K562 (cell line): ENCODE measurements at regions not wholly inside any gene's neighbourhood (a gene's known extent, or its start where the extent isn't known, plus 50 kb on each side); places are given as distances from the start of the nearest gene placed in this dataset.
"Not testable (repeated sequence)": the region's sequence is repeated elsewhere in the genome, so short reads cannot be mapped to it uniquely, and the experiment has no call there.

Experiments used
- ATAC-seq: fragments of 200-7000 bp; cut with Tn5 transposase; 3 replicates; pipeline ENCODE4 v1.9.1; 2020; ENCODE audit warnings: moderate library complexity
- BruUV-seq: library from RNA; stranded (reverse); fragments of 400-500 nt; replicated peaks from 2 replicates; lab custom pipeline; 2021; lab: Mats Ljungman, UMichigan
- CTCF ChIA-PET: fragments of 300-600 bp; formaldehyde crosslinking; extraction: SDS; loops from one replicate; lab custom pipeline; 2021; ENCODE audit warnings: low intra/inter-chr PET ratio; lab: Yijun Ruan, JAX
- POLR2A ChIA-PET: fragments of 300-600, 350-650 bp; sonication (Branson Sonifier 250); formaldehyde crosslinking; extraction: SDS; loops from one replicate; lab custom pipeline; 2021; ENCODE audit warnings: antibody characterized with exemption, inconsistent platforms; lab: Yijun Ruan, JAX
- DNase-seq, 4 experiments: peaks; one replicate each; pipeline versions ENCODE4 v3.0.0 to v3.0.0-alpha.2; 2011 to 2018; ENCODE audit warnings: low spot score in 3 of 4, mixed read lengths in 3 of 4; ENCODE audit errors: extremely low read depth in 1 of 4
- FAIRE-seq: peaks from 2 replicates; lab custom pipeline; 2011; peaks lifted over from hg19 to GRCh38; lab: Jason Lieb, UNC
- H2AFZ ChIP-seq: 2 replicates; pipeline ENCODE4 v1.6.0; 2011; ENCODE audit warnings: low read depth, low read length, control low read depth, inconsistent platforms
- H3K27ac ChIP-seq: fragments of 200-600 bp; 3 replicates; pipeline ENCODE4 v1.8.0; 2011; ENCODE audit warnings: low read depth, mild to moderate bottlenecking, control low read depth, inconsistent platforms, low read length, moderate library complexity, mixed read lengths; ENCODE audit errors: extremely low read depth
- H3K27me3 ChIP-seq, 2 experiments: fragments of 300-600 bp in 1 of 2; 2 replicates in 1 of 2; 3 replicates in 1 of 2; pipeline versions ENCODE4 v1.6.0 to v1.8.0; 2011; ENCODE audit warnings: inconsistent platforms in 2 of 2, low read length in 2 of 2, mild to moderate bottlenecking in 1 of 2, mixed read lengths in 1 of 2, moderate library complexity in 1 of 2; ENCODE audit not compliant: control insufficient read depth in 2 of 2, insufficient read depth in 2 of 2
- H3K36me3 ChIP-seq: fragments of 300-600 bp; 3 replicates; pipeline ENCODE4 v1.8.0; 2011; ENCODE audit warnings: mild to moderate bottlenecking, low read length, inconsistent platforms; ENCODE audit not compliant: control insufficient read depth, insufficient read depth
- H3K4me1 ChIP-seq, 2 experiments: fragments of 200-600 bp in 1 of 2; replicated peaks in 1 of 2; 2 replicates in 1 of 2; 3 replicates in 1 of 2; pipeline versions ENCODE4 v1.5.1 to v1.8.0; 2011; ENCODE audit warnings: inconsistent platforms in 2 of 2, low read length in 2 of 2, mild to moderate bottlenecking in 1 of 2, mixed read lengths in 1 of 2, moderate library complexity in 1 of 2; ENCODE audit not compliant: control insufficient read depth in 2 of 2, insufficient read depth in 2 of 2
- H3K4me2 ChIP-seq: 2 replicates; pipeline ENCODE4 v1.6.1; 2011; ENCODE audit warnings: low read length, control low read depth, inconsistent platforms, mixed read lengths; ENCODE audit not compliant: insufficient read depth
- H3K4me3 ChIP-seq: fragments of 200-600 bp; sonication (generic), shearing (Covaris generic); 2 replicates; pipeline ENCODE4 v1.5.1; 2016; ENCODE audit warnings: control low read depth, inconsistent platforms
- H3K79me2 ChIP-seq: fragments of 200-600 bp; 3 replicates; pipeline ENCODE4 v1.8.0; 2011; ENCODE audit warnings: low read length, inconsistent platforms; ENCODE audit not compliant: control insufficient read depth, insufficient read depth
- H3K9ac ChIP-seq, 2 experiments: 2 replicates each; pipeline versions ENCODE4 v1.6.0 to v1.6.1; 2011; ENCODE audit warnings: low read depth in 2 of 2, low read length in 2 of 2, control low read depth in 1 of 2, inconsistent platforms in 1 of 2, mild to moderate bottlenecking in 1 of 2, mixed read lengths in 1 of 2; ENCODE audit not compliant: insufficient read depth in 1 of 2
- H3K9me1 ChIP-seq: one replicate; pipeline ENCODE4 v1.6.0; 2011; ENCODE audit warnings: inconsistent platforms, mild to moderate bottlenecking, low read length, moderate library complexity; ENCODE audit not compliant: control insufficient read depth, insufficient read depth
- H3K9me3 ChIP-seq: replicated peaks from 2 replicates; pipeline ENCODE4 v1.5.1; 2011; ENCODE audit warnings: low read depth, low read length, inconsistent platforms; ENCODE audit not compliant: control insufficient read depth, insufficient read depth
- H4K20me1 ChIP-seq: replicated peaks from 2 replicates; pipeline ENCODE4 v1.6.1; 2011; ENCODE audit warnings: low read length, inconsistent platforms, mixed read lengths; ENCODE audit not compliant: control insufficient read depth, insufficient read depth
- FOXA3 ChIP-seq, 2 experiments: fragments of 450-650 bp in 1 of 2; sonication (generic) in 1 of 2; formaldehyde crosslinking; IDR thresholded peaks in 1 of 2; conservative IDR thresholded peaks in 1 of 2; 2 replicates each; pipeline versions ENCODE4 v1.4.0 to v1.8.0; 2020 to 2022; ENCODE audit warnings: mild to moderate bottlenecking in 2 of 2, missing genetic modification reagents in 1 of 2
- MECOM ChIP-seq: fragments of 250-450 bp; sonication (Bioruptor Pico); IDR thresholded peaks from 2 replicates; pipeline ENCODE4 v1.8.0; 2022; ENCODE audit warnings: inconsistent platforms
- NFYB ChIP-seq: IDR thresholded peaks from 2 replicates; pipeline ENCODE4 v1.6.1; 2011; ENCODE audit warnings: mild to moderate bottlenecking, moderate library complexity; ENCODE audit not compliant: insufficient read length; ENCODE audit errors: extremely low read depth
- RBM15 ChIP-seq: fragments of 200-400 bp; formaldehyde crosslinking; IDR thresholded peaks from 2 replicates; pipeline ENCODE4 v1.6.1; 2018; ENCODE audit warnings: mild to moderate bottlenecking, low read length, moderate library complexity; ENCODE audit not compliant: insufficient read depth
- TSC22D4 ChIP-seq: fragments of 450-650 bp; IDR thresholded peaks from 2 replicates; pipeline ENCODE4 v1.6.1; 2016; ENCODE audit warnings: missing genetic modification characterization, missing biosample characterization, control low read depth
- ZNF146 ChIP-seq: IDR thresholded peaks from one replicate; pipeline ENCODE4 v1.6.1; 2018; ENCODE audit warnings: missing compliant biosample characterization; ENCODE audit not compliant: unreplicated experiment
- ZNF197 ChIP-seq: fragments of 200-800 bp; sonication (Bioruptor generic); IDR thresholded peaks from 2 replicates; pipeline ENCODE4 v1.6.1; 2016; ENCODE audit warnings: low read depth, missing genetic modification characterization, missing compliant biosample characterization
- ZNF274 ChIP-seq: IDR thresholded peaks from 2 replicates; pipeline ENCODE4 v1.6.1; 2011; ENCODE audit warnings: low read depth, mild to moderate bottlenecking, low read length, moderate library complexity, borderline replicate concordance
- ZNF668 ChIP-seq: fragments of 250-450 bp; sonication (Bioruptor Pico); IDR thresholded peaks from 2 replicates; pipeline ENCODE4 v1.8.0; 2022; ENCODE audit warnings: mild to moderate bottlenecking, inconsistent platforms
- ZNF780A ChIP-seq: fragments of 250-450 bp; sonication (Bioruptor Pico); IDR thresholded peaks from 2 replicates; pipeline ENCODE4 v1.5.0; 2021; ENCODE audit warnings: mild to moderate bottlenecking
- WGBS: fragments of 100-300 bp; shearing (Covaris generic); methylation state at CpG from one replicate; pipeline ENCODE4 v1.1.6; 2016; ENCODE audit warnings: low coverage, mixed read lengths; ENCODE audit not compliant: insufficient coverage; ENCODE audit errors: missing lambda C conversion rate; 5-methylcytosine and 5-hydroxymethylcytosine counted together
- in situ Hi-C: fragments of 300-500 bp; cut with MboI; formaldehyde crosslinking; loops from 4 replicates; pipeline ENCODE4 v1.15.0; 2018; ENCODE audit warnings: inconsistent platforms, mixed read lengths
- intact Hi-C: fragments of 100-400 bp; cut with micrococcal nuclease; formaldehyde crosslinking; loops from 2 replicates; pipeline ENCODE4 v1.14.2; 2022
- TF ChIP-seq, protein P1 (sequence below): fragments of 250-450 bp; sonication (Bioruptor Pico); IDR thresholded peaks from 2 replicates; pipeline ENCODE4 v1.5.0; 2021; ENCODE audit warnings: mild to moderate bottlenecking, moderate library complexity

DNA sequence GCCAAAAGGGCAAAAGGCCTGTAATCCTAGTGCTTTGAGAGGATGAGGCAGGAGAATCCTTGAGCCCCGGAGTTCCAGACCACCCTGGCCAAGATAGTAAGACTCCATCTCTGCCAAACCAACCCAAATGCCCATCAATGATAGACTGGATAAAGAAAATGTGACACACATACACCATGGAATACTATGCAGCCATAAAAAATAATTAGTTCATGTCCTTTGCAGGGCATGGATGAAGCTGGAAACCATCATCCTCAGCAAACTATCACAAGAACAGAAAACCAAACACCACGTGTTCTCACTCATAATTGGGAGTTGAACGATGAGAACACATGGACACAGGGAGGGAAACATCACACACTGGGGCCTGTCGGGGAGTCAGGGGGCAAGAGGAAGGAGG lies 161.9 kb downstream of the C16orf95 start:
- in situ Hi-C loops, FAIRE-seq: not testable (repeated sequence)
- TF ChIP-seq ZNF146 (CRISPR knock-in tag) = peak; percentile 62

DNA sequence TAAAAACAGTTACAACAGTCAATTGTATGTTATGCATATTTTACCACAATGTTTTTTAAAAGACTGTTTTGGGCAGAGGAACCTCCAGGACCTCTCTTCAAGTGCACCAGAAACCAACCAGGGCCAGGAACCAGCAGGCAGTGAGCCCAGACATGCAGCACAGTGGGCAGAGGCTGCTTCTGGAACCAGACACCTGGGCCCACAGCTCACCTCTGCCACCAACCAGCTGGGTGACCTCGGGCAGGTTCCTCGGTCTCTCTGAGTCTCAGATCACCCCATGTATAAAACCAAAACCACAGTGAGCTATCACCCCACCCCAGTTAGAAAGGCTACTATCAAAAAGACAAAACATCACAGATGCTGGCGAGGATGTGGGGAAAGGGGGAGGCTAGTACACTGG lies 161.0 kb downstream of the C16orf95 start:
- intact Hi-C loops = no loop called here
- Histone ChIP-seq H3K4me3 (no peak overlapping the region), H3K9ac (no peak overlapping the region), H2AFZ (no peak overlapping the region), H3K27me3 (peaks cover 7 to 35% of the 10 kb centered on the region in 2 experiments; a peak in 3 of 5 replicates), H3K9me3 (peaks cover 2% of the 10 kb centered on the region), H3K4me1 (peaks cover 0 to 5% of the 10 kb centered on the region in 2 experiments; a peak in 2 of 5 replicates), H3K9me1 (no peaks in the 10 kb centered on the region), H3K79me2 (no peaks in the 10 kb centered on the region), H4K20me1 (no peaks in the 10 kb centered on the region), H3K36me3 (no peaks in the 10 kb centered on the region), H3K4me2 (no peak overlapping the region), H3K27ac (no peak overlapping the region)
- ATAC-seq (no peak), DNase-seq (no peak), FAIRE-seq (no peak)
- in situ Hi-C loops = no loop called here
- ChIA-PET POLR2A (interaction anchor here (2.3 kb wide), 1 partner anchor 11 kb away, joined by 6 read pairs; no protein-coding TSS in a partner anchor), CTCF (no interaction called here)
- no TSS peak for BruUV-seq
- 11% methylated on average over 3 of the region's 3 CpGs for WGBS
- TF ChIP-seq ZNF197 (CRISPR knock-in tag) (no peak), NFYB (no peak), MECOM (CRISPR knock-in tag) (no peak), TSC22D4 (tag) (no peak), FOXA3 (CRISPR knock-in tag; conservative IDR thresholded peaks at IDR 0.05 in 1 of 2, IDR thresholded peaks at IDR 0.05 in 1 of 2) (no peak), ZNF780A (CRISPR knock-in tag) (no peak), RBM15 (no peak), ZNF274 (no peak), ZNF668 (CRISPR knock-in tag) (no peak)
- TF ChIP-seq, protein P1, sequence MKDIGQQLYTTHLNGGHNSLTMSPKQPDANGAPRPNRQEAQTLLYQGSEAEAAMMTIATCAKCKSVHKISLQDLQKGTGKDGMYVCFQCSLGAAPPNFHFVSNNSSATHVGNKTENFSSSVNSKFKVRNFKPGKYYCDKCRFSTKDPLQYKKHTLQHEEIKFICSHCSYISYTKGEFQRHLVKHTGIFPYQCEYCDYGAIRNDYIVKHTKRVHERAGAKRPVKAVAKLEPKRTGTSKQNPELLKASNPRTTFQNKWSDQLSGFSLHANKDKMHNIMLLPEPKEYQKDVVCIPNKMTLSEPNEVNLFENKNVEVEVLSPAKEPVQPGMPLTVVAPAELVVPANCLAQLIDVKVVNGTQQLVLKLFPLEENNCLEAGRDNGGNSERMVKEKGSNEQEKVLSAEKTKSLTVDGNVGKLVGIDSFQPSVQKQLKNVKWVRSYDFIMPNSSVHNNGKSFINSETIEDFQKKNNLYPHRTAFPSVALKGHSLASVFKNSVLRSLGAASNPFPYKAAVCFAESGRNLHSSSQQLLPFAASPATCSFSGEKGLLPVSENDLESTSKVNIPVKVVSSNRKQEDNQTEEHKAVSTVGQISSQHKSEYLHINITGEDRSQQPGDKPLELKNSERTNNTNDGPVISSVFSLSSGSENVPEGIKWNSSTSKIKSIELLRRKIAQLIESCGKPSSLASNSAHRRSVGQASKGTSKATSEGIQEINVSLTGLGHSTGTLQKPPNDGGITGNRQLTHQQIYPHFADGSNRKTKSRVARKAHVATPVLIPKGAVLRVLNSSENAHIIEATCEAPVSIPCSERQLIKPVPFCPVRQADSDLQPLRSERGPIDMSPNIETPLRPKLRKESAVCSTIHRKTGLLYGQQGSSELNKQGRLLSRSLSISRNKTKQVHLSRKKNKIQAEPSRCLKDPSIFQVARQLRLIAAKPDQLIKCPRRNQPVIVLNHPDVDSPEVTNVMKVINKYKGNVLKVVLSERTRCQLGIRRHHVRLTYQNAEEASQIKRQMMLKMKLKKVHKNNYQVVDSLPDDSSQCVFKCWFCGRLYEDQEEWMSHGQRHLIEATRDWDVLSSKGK = no peak

More for the DNA sequence above, 161.9 kb downstream of the C16orf95 start:
- POLR2A ChIA-PET, CTCF ChIA-PET, H3K9me1 ChIP-seq, H4K20me1 ChIP-seq, H3K79me2 ChIP-seq, H3K27ac ChIP-seq, H3K4me3 ChIP-seq, H3K36me3 ChIP-seq, BruUV-seq, intact Hi-C loops, H3K4me2 ChIP-seq, H2AFZ ChIP-seq, DNase-seq, H3K9me3 ChIP-seq, ATAC-seq, H3K4me1 ChIP-seq, H3K9ac ChIP-seq: not testable (repeated sequence)
- peaks cover under 1 to 27% of the 10 kb centered on the region in 2 experiments; a peak in 3 of 5 replicates for H3K27me3 ChIP-seq
- WGBS = 8% methylated on average over 4 of the region's 4 CpGs
